ENCODE measurements at regions not wholly inside any gene's neighbourhood (a gene's known extent, or its start where the extent isn't known, plus 50 kb on each side); places are given as distances from the start of the nearest gene placed in this dataset.

DNA sequence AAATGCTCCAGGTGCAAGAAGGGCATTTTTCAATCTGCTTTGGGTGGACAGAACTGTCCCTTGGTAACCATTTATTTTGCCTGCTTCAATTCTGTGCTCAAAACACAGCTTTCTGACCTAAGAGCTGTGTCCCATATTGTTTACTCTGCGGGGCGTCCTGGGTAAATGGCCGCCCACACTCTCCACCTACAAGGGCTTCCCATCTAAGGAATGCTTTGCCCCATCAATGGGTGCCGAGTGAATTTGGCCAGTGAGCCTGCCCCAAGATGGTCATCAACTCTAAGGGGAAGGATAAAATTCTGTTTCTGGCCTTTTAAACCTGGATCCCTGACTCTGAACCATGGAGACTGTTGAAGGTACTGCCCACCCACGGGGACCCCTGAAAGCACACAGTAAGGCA is 55.5 kb upstream of the FAM89A start:
- TF ChIP-seq EP300 (IDR thresholded peaks at IDR 0.05): no peak
- TF ChIP-seq, protein P1, sequence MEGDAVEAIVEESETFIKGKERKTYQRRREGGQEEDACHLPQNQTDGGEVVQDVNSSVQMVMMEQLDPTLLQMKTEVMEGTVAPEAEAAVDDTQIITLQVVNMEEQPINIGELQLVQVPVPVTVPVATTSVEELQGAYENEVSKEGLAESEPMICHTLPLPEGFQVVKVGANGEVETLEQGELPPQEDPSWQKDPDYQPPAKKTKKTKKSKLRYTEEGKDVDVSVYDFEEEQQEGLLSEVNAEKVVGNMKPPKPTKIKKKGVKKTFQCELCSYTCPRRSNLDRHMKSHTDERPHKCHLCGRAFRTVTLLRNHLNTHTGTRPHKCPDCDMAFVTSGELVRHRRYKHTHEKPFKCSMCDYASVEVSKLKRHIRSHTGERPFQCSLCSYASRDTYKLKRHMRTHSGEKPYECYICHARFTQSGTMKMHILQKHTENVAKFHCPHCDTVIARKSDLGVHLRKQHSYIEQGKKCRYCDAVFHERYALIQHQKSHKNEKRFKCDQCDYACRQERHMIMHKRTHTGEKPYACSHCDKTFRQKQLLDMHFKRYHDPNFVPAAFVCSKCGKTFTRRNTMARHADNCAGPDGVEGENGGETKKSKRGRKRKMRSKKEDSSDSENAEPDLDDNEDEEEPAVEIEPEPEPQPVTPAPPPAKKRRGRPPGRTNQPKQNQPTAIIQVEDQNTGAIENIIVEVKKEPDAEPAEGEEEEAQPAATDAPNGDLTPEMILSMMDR (IDR thresholded peaks at IDR 0.05): no peak
- TF ChIP-seq POLR2AphosphoS5 (IDR thresholded peaks at IDR 0.05): no peak
- TF ChIP-seq POLR2A (IDR thresholded peaks at IDR 0.05): no peak

Data from upper lobe of left lung (tissue), 4 donors.